AG10803 (cell line): ENCODE measurements at regions not wholly inside any gene's neighbourhood (a gene's known extent, or its start where the extent isn't known, plus 50 kb on each side); places are given as distances from the start of the nearest gene placed in this dataset.
A peak's percentile ranks its signal among the peaks of the same experiment; 100 is the strongest.

Experiments
- DNase-seq: peaks from one replicate; pipeline ENCODE4 v3.0.0; 2010; ENCODE audit warnings: low read depth
- H3K4me3 ChIP-seq: 2 replicates; pipeline ENCODE4 v1.5.1; 2011; ENCODE audit warnings: mild to moderate bottlenecking, low read length, control low read depth
- CTCF ChIP-seq: conservative IDR thresholded peaks from 2 replicates; pipeline ENCODE4 v1.5.1; 2011; ENCODE audit warnings: mild to moderate bottlenecking, low read length, control low read depth, inconsistent platforms

GRCh38 chr12:41681898-41682297, 462.8 kb downstream of the GXYLT1 start:
- H3K4me3 ChIP-seq: no peak overlapping the region
- DNase-seq: no peak
- TF ChIP-seq CTCF: no peak

- no peak overlapping the region for H3K4me3 ChIP-seq
- TF ChIP-seq CTCF: no peak
- DNase-seq: no peak
Observed at GRCh38 chr12:41680155-41680554, 464.5 kb downstream of the GXYLT1 start.

GRCh38 chr12:41663598-41664265, 475.6 kb downstream of the PDZRN4 start:
- DNase-seq: peak; percentile 17
- TF ChIP-seq CTCF: peak; percentile 55
- H3K4me3 ChIP-seq: no peak overlapping the region

GRCh38 chr12:41661141-41661765, 473.1 kb downstream of the PDZRN4 start:
- TF ChIP-seq CTCF: no peak
- no peak for DNase-seq

GRCh38 chr12:41656454-41656853, 468.3 kb downstream of the PDZRN4 start:
- TF ChIP-seq CTCF: no peak
- no peak for DNase-seq
- H3K4me3 ChIP-seq: no peak overlapping the region

More at GRCh38 chr12:41661141-41661765, 473.1 kb downstream of the PDZRN4 start:
- H3K4me3 ChIP-seq: no peak overlapping the region

- TF ChIP-seq CTCF: no peak
- DNase-seq: no peak
- H3K4me3 ChIP-seq: no peak overlapping the region
Observed at GRCh38 chr12:41653386-41654326, 465.5 kb downstream of the PDZRN4 start.
